HG02678 (cell line): ENCODE measurements at regions not wholly inside any gene's neighbourhood (a gene's known extent, or its start where the extent isn't known, plus 50 kb on each side); places are given as distances from the start of the nearest gene placed in this dataset.
"Not testable (repeated sequence)": the region's sequence is repeated elsewhere in the genome, so short reads cannot be mapped to it uniquely, and the experiment has no call there.

ENCODE experiments used
- ATAC-seq: cut with Tn5 transposase; IDR thresholded peaks from one replicate; pipeline ENCODE4 v1.9.1; 2021; ENCODE audit warnings: mild to moderate bottlenecking, moderate library complexity; ENCODE audit not compliant: unreplicated experiment

DNA sequence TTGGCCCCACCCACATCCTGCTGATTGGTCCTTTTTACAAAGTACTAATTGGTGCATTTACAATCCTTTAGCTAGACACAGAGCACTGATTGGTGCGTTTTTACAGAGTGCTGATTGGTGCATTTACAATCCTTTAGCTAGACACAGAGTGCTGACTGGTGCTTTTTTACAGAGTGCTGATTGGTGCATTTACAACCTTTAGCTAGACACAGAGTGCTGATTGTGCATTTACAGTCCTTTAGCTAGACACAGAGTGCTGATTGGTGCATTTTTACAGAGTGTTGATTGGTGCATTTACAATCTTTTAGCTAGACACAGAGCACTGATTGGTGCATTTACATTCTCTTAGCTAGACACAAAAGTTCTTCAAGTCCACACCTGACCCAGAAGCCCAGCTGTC is 144.2 kb upstream of the XIRP2 start:
- ATAC-seq: not testable (repeated sequence)

DNA sequence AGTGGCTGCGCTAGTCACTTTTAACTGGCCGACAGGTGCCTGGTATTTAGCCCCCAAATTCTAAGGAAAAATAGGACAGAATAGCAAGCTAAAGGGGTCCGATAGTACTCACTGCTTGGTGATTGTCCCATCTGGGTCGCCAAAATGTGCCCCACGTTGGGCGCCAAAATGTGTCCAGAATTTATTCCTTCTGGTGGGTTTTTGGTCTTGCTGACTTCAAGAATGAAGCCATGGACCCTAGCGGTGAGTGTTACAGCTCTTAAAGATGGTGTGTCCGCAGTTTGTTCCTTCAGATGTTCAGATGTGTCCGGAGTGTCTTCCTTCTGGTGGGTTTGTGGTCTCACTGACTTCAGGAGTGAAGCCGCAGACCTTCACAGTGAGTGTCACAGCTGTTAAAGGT is 144.8 kb upstream of the XIRP2 start:
- ATAC-seq: not testable (repeated sequence)

- ATAC-seq: peak; percentile 100
These were observed 161.2 kb upstream of the XIRP2 start for GRCh38 chr2:166727095-166727494.

- no peak for ATAC-seq
These were observed 162.1 kb upstream of the XIRP2 start for GRCh38 chr2:166725927-166726924.

DNA sequence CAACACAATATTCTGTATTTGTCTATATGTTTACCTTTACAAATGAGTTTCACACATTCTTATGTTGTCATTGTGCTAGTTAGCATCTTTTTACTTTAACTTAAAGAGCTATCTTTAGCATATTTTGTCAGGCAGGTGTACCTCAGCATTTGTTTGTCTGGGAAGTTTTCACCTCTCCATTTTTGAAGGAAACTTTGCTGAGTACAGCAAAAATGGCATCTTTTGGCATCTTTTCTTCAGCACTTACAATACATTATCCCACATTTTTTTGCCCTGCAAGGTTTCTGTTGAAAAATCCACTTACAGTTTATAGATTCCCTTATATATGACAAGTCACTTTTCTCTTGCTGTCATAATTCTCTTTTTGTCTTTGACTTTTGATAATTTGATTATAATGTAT is 171.3 kb upstream of the XIRP2 start:
- no peak for ATAC-seq

DNA sequence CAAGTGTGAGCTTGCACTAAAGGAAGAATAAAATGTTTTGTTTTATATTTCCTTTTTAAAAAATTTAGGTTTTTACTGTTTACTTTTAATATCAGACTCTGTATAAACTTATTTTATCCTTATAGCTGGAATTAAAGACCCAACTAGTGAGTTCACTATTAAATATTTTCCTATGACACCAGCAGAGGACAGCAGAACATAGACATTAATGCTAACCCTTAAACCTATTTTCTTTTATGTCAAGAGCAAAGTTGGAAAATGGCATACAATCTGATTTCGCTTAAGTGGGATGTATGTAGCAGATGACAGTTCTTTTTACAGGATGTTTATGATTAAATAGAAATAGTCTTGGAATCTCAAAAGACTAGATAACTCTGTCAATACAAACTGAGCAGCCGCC is 188.2 kb upstream of the XIRP2 start:
- no peak for ATAC-seq

GRCh38 chr2:166695154-166695553 is 193.1 kb upstream of the XIRP2 start:
- ATAC-seq: no peak

- not testable (repeated sequence) for ATAC-seq
These were observed 192.0 kb upstream of the SCN7A start for GRCh38 chr2:166686057-166686456.

DNA sequence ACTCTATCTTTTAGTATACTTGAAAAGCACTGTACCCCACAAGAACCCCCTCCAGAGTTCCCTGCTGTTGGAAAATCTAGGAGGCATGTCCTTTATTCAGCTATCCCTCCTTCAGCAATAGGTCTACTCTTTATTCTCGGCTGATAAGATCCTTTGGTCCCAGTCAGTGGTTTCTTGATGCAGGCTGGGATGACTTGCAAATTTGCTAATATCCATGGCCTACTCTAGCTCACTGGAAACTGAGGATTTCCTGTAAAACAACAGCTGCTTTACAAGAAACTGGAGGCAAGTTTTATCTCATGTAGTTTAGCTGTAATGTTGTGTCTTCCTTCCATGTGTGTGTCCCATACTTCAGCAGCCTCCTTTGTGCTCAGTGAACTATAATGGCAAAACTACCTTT is 183.9 kb upstream of the SCN7A start:
- no peak for ATAC-seq

- ATAC-seq: no peak
These were observed 182.7 kb upstream of the SCN7A start for GRCh38 chr2:166676716-166677115.

DNA sequence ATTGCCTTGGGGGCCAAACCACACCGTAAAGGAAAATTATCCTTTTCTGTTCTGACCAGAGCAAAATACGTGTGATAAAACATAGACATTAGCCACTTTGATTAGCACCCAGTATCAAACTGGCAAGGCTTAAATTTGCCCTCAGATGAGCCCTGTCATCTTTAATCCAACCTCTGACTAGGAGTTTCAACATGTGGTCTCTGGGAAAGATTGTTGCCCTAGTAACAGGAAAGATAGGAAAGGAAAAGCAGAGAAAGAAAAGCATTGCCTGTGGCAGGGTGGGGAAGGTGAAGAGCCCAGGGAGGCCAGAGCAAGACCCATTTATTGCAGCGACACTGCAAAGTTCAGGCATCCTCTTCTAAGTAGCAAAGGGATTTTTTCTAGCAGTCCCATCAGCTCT is 181.5 kb upstream of the SCN7A start:
- no peak for ATAC-seq

DNA sequence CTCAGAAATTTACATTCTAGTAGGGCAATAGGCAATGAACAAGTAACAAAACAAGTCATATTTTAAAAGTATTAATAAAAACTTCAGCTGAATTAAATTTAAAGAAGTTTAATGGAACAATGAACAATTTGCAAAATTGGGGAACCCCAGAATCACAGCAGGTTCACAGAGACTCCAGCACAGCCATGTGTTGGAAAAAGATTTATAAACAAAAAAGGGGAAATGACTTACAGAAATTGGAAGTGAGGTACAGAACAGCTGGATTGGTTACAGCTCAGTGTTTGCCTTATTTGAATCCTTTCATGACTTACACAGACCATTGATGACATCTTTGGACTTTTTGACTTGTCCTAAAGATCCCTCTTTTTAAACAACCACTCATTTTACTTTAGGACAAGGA is 179.9 kb upstream of the SCN7A start:
- no peak for ATAC-seq

DNA sequence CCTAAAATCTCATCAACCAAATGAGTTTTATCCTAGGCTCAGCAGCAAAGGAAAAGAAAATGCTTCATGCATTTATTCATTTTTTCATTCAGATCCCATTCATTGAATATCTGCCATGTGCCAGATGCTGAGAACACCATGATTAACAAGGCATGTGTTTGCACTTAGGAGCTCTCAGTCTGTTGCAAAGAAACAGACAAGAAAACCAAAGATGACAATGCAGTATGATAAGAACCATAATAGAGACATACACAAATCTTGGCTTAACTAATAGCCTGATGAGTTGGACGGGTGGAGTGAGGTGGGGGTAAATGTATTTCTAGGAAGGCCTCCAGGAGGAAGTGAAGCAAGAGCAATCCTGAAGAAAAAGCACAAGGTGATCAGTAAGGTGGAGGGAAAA is 177.8 kb upstream of the SCN7A start:
- no peak for ATAC-seq

DNA sequence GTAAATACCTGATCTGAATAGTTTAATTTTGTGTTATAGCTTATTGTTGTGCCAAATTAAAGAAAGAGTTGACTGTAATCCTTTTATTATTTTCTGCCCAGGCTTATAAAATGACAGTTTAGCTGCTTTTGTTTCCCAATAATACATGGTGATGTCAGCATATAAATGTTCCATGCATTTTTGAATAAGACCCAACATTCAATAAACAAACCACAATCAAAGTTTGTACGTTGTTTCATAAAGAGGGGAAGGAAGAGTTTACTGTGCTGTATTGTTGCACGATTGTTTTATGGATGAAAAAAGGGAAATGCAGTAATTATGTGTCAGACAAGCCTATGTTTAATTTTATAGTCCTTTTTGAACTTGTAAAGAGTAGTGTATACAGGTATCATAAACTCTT is 177.2 kb upstream of the SCN7A start:
- ATAC-seq: no peak

GRCh38 chr2:166665991-166666940 is 172.2 kb upstream of the SCN7A start:
- no peak for ATAC-seq

DNA sequence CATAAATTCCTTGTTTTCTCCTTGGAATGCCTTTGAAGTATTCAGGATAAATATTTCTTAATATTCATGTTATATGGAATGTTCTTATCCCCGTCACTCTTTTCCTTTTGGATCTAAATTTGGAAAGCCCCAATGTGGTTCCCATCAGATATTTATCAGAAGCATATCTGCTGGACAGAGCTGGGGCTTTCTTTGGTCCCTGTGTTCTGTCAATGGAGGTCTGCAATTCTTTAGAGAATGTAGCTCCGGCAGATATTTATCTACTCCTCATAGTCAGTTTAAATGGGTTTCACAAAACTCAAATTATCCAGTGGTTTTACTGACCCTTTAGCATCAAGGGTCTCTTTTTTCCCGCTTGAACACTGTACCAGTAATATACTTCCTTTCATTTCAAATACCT is 167.8 kb upstream of the SCN7A start:
- ATAC-seq: no peak

DNA sequence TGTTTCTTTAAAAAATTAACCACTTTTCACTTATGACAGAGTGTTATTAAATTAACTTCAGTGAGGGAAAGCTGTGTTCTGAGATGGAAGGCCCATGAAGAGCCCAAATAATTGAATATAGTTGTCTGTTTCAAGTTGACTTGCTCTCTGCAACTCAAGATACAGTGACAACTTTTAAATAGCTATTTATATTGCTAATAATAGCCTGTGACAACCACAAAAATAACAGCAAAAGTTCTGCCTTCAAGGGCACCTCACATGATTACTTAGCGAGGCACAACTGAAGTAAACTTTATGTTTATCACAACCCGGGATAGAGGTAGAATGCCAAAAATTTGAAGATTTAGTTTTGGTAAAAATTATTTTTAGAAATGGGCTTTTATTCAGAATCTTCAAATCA is 167.3 kb upstream of the SCN7A start:
- no peak for ATAC-seq

- no peak for ATAC-seq
These were observed 164.9 kb upstream of the SCN7A start for GRCh38 chr2:166658901-166659300.

DNA sequence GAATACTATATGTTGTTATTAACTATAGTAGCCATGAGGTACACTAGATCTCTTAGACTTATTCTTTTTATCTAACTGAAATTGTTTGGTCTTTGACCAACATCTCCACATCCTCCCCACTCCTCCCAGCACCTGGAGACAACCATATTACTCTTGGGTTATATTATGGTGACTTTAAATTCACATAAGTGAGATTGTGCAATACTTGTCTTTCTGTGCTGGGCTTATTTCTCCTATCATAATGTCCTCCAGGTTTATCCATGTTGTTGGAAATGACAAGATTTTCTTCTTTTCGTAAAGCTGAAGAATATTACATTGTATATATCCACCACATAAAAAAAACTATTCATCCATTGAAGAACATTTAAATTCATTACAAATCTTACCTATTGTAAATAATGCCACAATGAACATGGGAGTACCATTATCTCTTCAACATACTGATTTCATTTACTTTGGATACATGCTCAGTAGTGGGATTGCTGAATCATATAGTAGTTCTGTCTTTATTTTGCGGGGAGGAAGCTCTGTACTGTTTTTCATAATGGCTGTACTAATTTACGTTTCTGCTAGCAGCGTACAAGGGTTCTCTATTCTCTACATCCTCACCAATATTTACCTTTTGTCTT is 159.2 kb upstream of the SCN7A start:
- ATAC-seq: no peak

DNA sequence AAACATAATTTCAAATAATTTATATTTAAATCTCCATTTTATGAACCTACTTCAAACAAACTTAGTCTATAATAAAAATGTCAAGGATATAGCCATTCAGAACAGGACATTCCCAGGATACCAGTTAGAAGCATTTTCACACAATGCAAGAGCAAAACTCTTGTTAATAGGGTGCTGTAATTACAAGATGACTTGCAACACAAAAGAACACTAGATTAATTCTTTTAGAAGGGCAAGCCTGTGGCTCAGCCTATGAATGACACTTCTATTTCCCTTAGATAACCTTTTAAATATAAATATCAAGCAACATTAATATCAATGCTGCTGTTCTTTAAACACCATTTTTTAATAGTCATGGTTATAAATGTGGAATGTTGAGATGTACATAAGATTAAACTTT is 157.9 kb upstream of the SCN7A start:
- ATAC-seq: no peak

- no peak for ATAC-seq
These were observed 157.1 kb upstream of the SCN7A start for GRCh38 chr2:166651080-166651675.
